GM12878 (cell line): ENCODE measurements at regions not wholly inside any gene's neighbourhood (a gene's known extent, or its start where the extent isn't known, plus 50 kb on each side); places are given as distances from the start of the nearest gene placed in this dataset.

Source experiments
- ATAC-seq: fragments of 200-7000 bp; cut with Tn5 transposase; 3 replicates; pipeline ENCODE4 v1.9.1; 2020; ENCODE audit warnings: mild to moderate bottlenecking, moderate library complexity
- BruUV-seq: library from RNA; stranded (reverse); fragments of 400-500 nt; replicated peaks from 2 replicates; lab custom pipeline; 2021; lab: Mats Ljungman, UMichigan
- CTCF ChIA-PET: fragments of 300-600 bp; sonication (Branson Sonifier 250); formaldehyde crosslinking; extraction: SDS; loops from one replicate; lab custom pipeline; 2021; ENCODE audit warnings: inconsistent platforms; lab: Yijun Ruan, JAX
- POLR2A ChIA-PET: fragments of 350-600 bp; formaldehyde crosslinking; extraction: SDS; loops from one replicate; lab custom pipeline; 2021; ENCODE audit warnings: inconsistent platforms; lab: Charles Lee
- RAD21 ChIA-PET: fragments of 300-600 bp; sonication (Branson Sonifier 250); formaldehyde crosslinking; loops from one replicate; lab custom pipeline; 2023; ENCODE audit warnings: antibody characterized with exemption; ENCODE audit not compliant: unreplicated experiment; lab: Charles Lee
- SMC1A ChIA-PET: fragments of 300-600 bp; sonication (Branson Sonifier 250); formaldehyde crosslinking; loops from one replicate; lab custom pipeline; 2023; ENCODE audit not compliant: unreplicated experiment, uncharacterized antibody; lab: Charles Lee
- DNase-seq: peaks from one replicate; pipeline ENCODE4 v3.0.0-alpha.2; 2011; ENCODE audit warnings: low read depth, low spot score
- FAIRE-seq: peaks from 3 replicates; lab custom pipeline; 2011; peaks lifted over from hg19 to GRCh38; lab: Jason Lieb, UNC
- H2AFZ ChIP-seq: 2 replicates; pipeline ENCODE4 v1.6.0; 2011; ENCODE audit warnings: low read depth, low read length, control low read depth; ENCODE audit not compliant: control insufficient read depth
- H3K27ac ChIP-seq: 2 replicates; pipeline ENCODE4 v1.5.1; 2011; ENCODE audit warnings: control low read depth; ENCODE audit not compliant: control insufficient read depth, insufficient read depth
- H3K27me3 ChIP-seq, 2 experiments: replicated peaks in 1 of 2; 2 replicates each; pipeline versions ENCODE4 v1.6.0 to v1.6.1; 2011; ENCODE audit warnings: low read length in 1 of 2; ENCODE audit not compliant: control insufficient read depth in 2 of 2, insufficient read depth in 2 of 2
- H3K36me3 ChIP-seq, 2 experiments: 2 replicates each; pipeline ENCODE4 v1.5.1; 2011; ENCODE audit warnings: low read length in 1 of 2; ENCODE audit not compliant: control insufficient read depth in 2 of 2, insufficient read depth in 2 of 2
- H3K4me1 ChIP-seq: 2 replicates; pipeline ENCODE4 v1.6.1; 2011; ENCODE audit warnings: mild to moderate bottlenecking, low read length, moderate library complexity, mixed read lengths; ENCODE audit not compliant: control insufficient read depth, insufficient read depth
- H3K4me2 ChIP-seq: 2 replicates; pipeline ENCODE4 v1.6.0; 2011; ENCODE audit warnings: control low read depth; ENCODE audit not compliant: control insufficient read depth, insufficient read depth
- H3K4me3 ChIP-seq: fragments of 200-600 bp; sonication (generic); 2 replicates; pipeline ENCODE4 v1.5.1; 2016
- H3K79me2 ChIP-seq: 2 replicates; pipeline ENCODE4 v1.6.0; 2011; ENCODE audit warnings: low read length; ENCODE audit not compliant: control insufficient read depth, insufficient read depth
- H3K9ac ChIP-seq: 2 replicates; pipeline ENCODE4 v1.8.0; 2011; ENCODE audit warnings: low read length, control low read depth, mixed read lengths; ENCODE audit not compliant: control insufficient read depth, insufficient read depth
- H3K9me3 ChIP-seq: replicated peaks from 3 replicates; pipeline ENCODE4 v1.5.1; 2011; ENCODE audit warnings: mild to moderate bottlenecking, low read length; ENCODE audit not compliant: control insufficient read depth, insufficient read depth
- H4K20me1 ChIP-seq: 2 replicates; pipeline ENCODE4 v1.6.0; 2011; ENCODE audit not compliant: control insufficient read depth, insufficient read depth
- ASH2L ChIP-seq: fragments of 300-600, 200-600 bp; sonication (generic); IDR thresholded peaks from 2 replicates; pipeline ENCODE4 v1.6.1; 2017; ENCODE audit warnings: low read depth, mild to moderate bottlenecking, borderline replicate concordance
- EGR1 ChIP-seq, 2 experiments: IDR thresholded peaks; 1 replicate in 1 of 2; 2 replicates in 1 of 2; pipeline ENCODE4 v1.6.1; 2011 to 2012; ENCODE audit warnings: low read depth in 2 of 2, low read length in 2 of 2, borderline replicate concordance in 1 of 2, mild to moderate bottlenecking in 1 of 2, moderate library complexity in 1 of 2
- IRF4 ChIP-seq: IDR thresholded peaks from 2 replicates; pipeline ENCODE4 v1.6.1; 2011; ENCODE audit warnings: low read depth, low read length
- KDM1A ChIP-seq: fragments of 200-600 bp; sonication (generic); IDR thresholded peaks from 2 replicates; pipeline ENCODE4 v1.6.1; 2016; ENCODE audit warnings: borderline replicate concordance
- KLF5 ChIP-seq: fragments of 450-650 bp; IDR thresholded peaks from 2 replicates; pipeline ENCODE4 v1.6.1; 2014; ENCODE audit warnings: mild to moderate bottlenecking; ENCODE audit not compliant: partially characterized antibody
- MYB ChIP-seq: fragments of 150-350 bp; IDR thresholded peaks from 2 replicates; pipeline ENCODE4 v1.6.1; 2014; ENCODE audit warnings: mild to moderate bottlenecking, low read depth, low read length, borderline replicate concordance
- NBN ChIP-seq: fragments of 450-650 bp; IDR thresholded peaks from 2 replicates; pipeline ENCODE4 v1.6.1; 2016
- NFIC ChIP-seq: IDR thresholded peaks from 2 replicates; pipeline ENCODE4 v1.6.1; 2012; ENCODE audit warnings: low read depth, mild to moderate bottlenecking, inconsistent platforms, low read length, moderate library complexity
- NFYA ChIP-seq: IDR thresholded peaks from 2 replicates; pipeline ENCODE4 v1.6.1; 2011; ENCODE audit warnings: low read depth, mild to moderate bottlenecking, low read length, improper control_type of control experiment, borderline replicate concordance
- NR2F1 ChIP-seq: fragments of 450-650 bp; conservative IDR thresholded peaks from 2 replicates; pipeline ENCODE4 v1.6.1; 2017; ENCODE audit warnings: mild to moderate bottlenecking
- PAX8 ChIP-seq: fragments of 450-650 bp; IDR thresholded peaks from 2 replicates; pipeline ENCODE4 v1.6.1; 2017; ENCODE audit warnings: mild to moderate bottlenecking, moderate library complexity
- POLR2AphosphoS5 ChIP-seq: IDR thresholded peaks from 2 replicates; pipeline ENCODE4 v1.6.1; 2011; ENCODE audit warnings: mild to moderate bottlenecking, low read length, inconsistent platforms
- RELA ChIP-seq: fragments of 450-650 bp; IDR thresholded peaks from 2 replicates; pipeline ENCODE4 v1.8.0; 2014; ENCODE audit warnings: borderline replicate concordance; ENCODE audit not compliant: partially characterized antibody
- SREBF1 ChIP-seq: IDR thresholded peaks from 2 replicates; pipeline ENCODE4 v1.6.1; 2012; ENCODE audit warnings: mild to moderate bottlenecking, low read length
- YY1 ChIP-seq: IDR thresholded peaks from 2 replicates; pipeline ENCODE4 v1.6.1; 2011; ENCODE audit warnings: low read depth, mild to moderate bottlenecking, low read length
- ZNF274 ChIP-seq: IDR thresholded peaks from one replicate; pipeline ENCODE4 v1.8.0; 2011; ENCODE audit not compliant: insufficient read length, insufficient read depth
- WGBS: methylation state at CpG from one replicate; pipeline ENCODE4 v1.1.6; 2016; ENCODE audit warnings: low lambda C conversion rate; ENCODE audit not compliant: insufficient replicate concordance, insufficient coverage; ENCODE audit errors: missing lambda C conversion rate; 5-methylcytosine and 5-hydroxymethylcytosine counted together
- in situ Hi-C: fragments of 300-500 bp; cut with MboI; formaldehyde crosslinking; loops from 9 replicates; pipeline ENCODE4 v1.14.3; 2018; ENCODE audit warnings: mixed read lengths
- intact Hi-C: fragments of 100-400 bp; cut with micrococcal nuclease; formaldehyde crosslinking; loops from one replicate; pipeline ENCODE4 v1.14.2; 2022; ENCODE audit not compliant: unreplicated experiment

- Histone ChIP-seq H2AFZ (no peak overlapping the region), H3K36me3 (peaks cover 0 to 4% of the 10 kb centered on the region in 2 experiments; a peak in 1 of 4 replicates), H3K4me2 (no peak overlapping the region), H3K4me1 (peaks cover 13% of the 10 kb centered on the region), H3K4me3 (no peak overlapping the region), H3K27me3 (no peaks in the 10 kb centered on the region), H3K27ac (no peak overlapping the region), H4K20me1 (no peaks in the 10 kb centered on the region), H3K9ac (no peak overlapping the region), H3K79me2 (no peaks in the 10 kb centered on the region), H3K9me3 (no peaks in the 10 kb centered on the region; the same call in 2 of the 3 replicates)
- no peak for DNase-seq
- BruUV-seq = no TSS peak
- no peak for FAIRE-seq
- no peak for TF ChIP-seq EGR1 (IDR thresholded peaks at IDR 0.05; ENCODE audit: borderline replicate concordance in 1 of 2, low read depth in 2 of 2, low read length in 2 of 2)
- ChIA-PET CTCF (no interaction called here), POLR2A (no interaction called here), SMC1A (no interaction called here), RAD21 (no interaction called here)
- ATAC-seq = no peak
- in situ Hi-C loops = loop anchor here (5.0 kb wide), 1 partner anchor 49 kb away; no protein-coding TSS in a partner anchor
- 84% methylated on average over 15 of the region's 15 CpGs for WGBS
- intact Hi-C loops = no loop called here
Observed at GRCh38 chr22:26781596-26781995, 124.2 kb downstream of the MIAT start.

GRCh38 chr22:26783885-26784284 lies 126.5 kb downstream of the MIAT start:
- ChIA-PET SMC1A (no interaction called here), CTCF (no interaction called here), POLR2A (no interaction called here), RAD21 (interaction anchor here (0.6 kb wide), 1 partner anchor 1663 kb away, joined by 3 read pairs; no protein-coding TSS in a partner anchor)
- intact Hi-C loops = no loop called here
- TF ChIP-seq RELA = no peak
- no peak for TF ChIP-seq NR2F1
- no peak for TF ChIP-seq ZNF274
- no peak for TF ChIP-seq IRF4
- no peak for TF ChIP-seq KDM1A
- no peak for TF ChIP-seq PAX8
- no peak for TF ChIP-seq ASH2L
- TF ChIP-seq MYB = no peak
- TF ChIP-seq NBN = no peak
- TF ChIP-seq NFYA = no peak
- no peak for TF ChIP-seq POLR2AphosphoS5
- TF ChIP-seq SREBF1 = no peak
- TF ChIP-seq YY1 = no peak
- no peak for TF ChIP-seq KLF5
- TF ChIP-seq NFIC = no peak
- Histone ChIP-seq H3K27me3 (no peaks in the 10 kb centered on the region), H3K9ac (no peak overlapping the region), H2AFZ (no peak overlapping the region), H3K27ac (no peak overlapping the region), H3K36me3 (peaks cover 0 to 4% of the 10 kb centered on the region in 2 experiments; a peak in 1 of 4 replicates), H3K4me3 (no peak overlapping the region), H4K20me1 (no peaks in the 10 kb centered on the region), H3K4me1 (peaks cover 16% of the 10 kb centered on the region), H3K4me2 (no peak overlapping the region), H3K79me2 (no peaks in the 10 kb centered on the region), H3K9me3 (no peaks in the 10 kb centered on the region; the same call in 2 of the 3 replicates)
- DNase-seq (no peak), ATAC-seq (no peak), FAIRE-seq (no peak)
- in situ Hi-C loops = loop anchor here (5.0 kb wide), 1 partner anchor 52 kb away; no protein-coding TSS in a partner anchor
- BruUV-seq = no TSS peak
- WGBS = 60% methylated on average over 18 of the region's 18 CpGs
